H9 (cell line): ENCODE measurements at regions not wholly inside any gene's neighbourhood (a gene's known extent, or its start where the extent isn't known, plus 50 kb on each side); places are given as distances from the start of the nearest gene placed in this dataset.

Experiments
- DNase-seq: peaks from one replicate; pipeline ENCODE4 v3.0.0-alpha.2; 2017
- H2AFZ ChIP-seq: one replicate; pipeline ENCODE4 v1.6.1; 2013; ENCODE audit warnings: mild to moderate bottlenecking, low read length, control low read depth, moderate library complexity
- H2AK5ac ChIP-seq: 2 replicates; pipeline ENCODE4 v1.6.1; 2013; ENCODE audit warnings: low read length, control low read depth, mixed read lengths; ENCODE audit not compliant: insufficient read length
- H2BK120ac ChIP-seq: one replicate; pipeline ENCODE4 v1.6.1; 2013; ENCODE audit warnings: low read depth, mild to moderate bottlenecking, low read length, control low read depth, inconsistent platforms; ENCODE audit not compliant: poor library complexity, severe bottlenecking
- H2BK12ac ChIP-seq: 2 replicates; pipeline ENCODE4 v1.6.1; 2013; ENCODE audit warnings: low read length, control low read depth, mixed read lengths, low read depth; ENCODE audit not compliant: insufficient read length
- H2BK15ac ChIP-seq: 2 replicates; pipeline ENCODE4 v1.6.1; 2013; ENCODE audit warnings: low read depth, low read length, control low read depth
- H2BK20ac ChIP-seq: one replicate; pipeline ENCODE4 v1.6.1; 2013; ENCODE audit warnings: low read depth, mild to moderate bottlenecking, low read length, control low read depth, inconsistent platforms; ENCODE audit not compliant: poor library complexity, severe bottlenecking
- H2BK5ac ChIP-seq: 2 replicates; pipeline ENCODE4 v1.6.1; 2013; ENCODE audit warnings: low read length, control low read depth, mixed read lengths; ENCODE audit not compliant: insufficient read length
- H3K14ac ChIP-seq: 2 replicates; pipeline ENCODE4 v1.6.1; 2013; ENCODE audit warnings: low read length, control low read depth; ENCODE audit not compliant: insufficient read depth
- H3K18ac ChIP-seq: 2 replicates; pipeline ENCODE4 v1.6.1; 2013; ENCODE audit warnings: low read depth, mild to moderate bottlenecking, mixed read lengths, low read length, control low read depth; ENCODE audit not compliant: insufficient read length
- H3K23ac ChIP-seq: 2 replicates; pipeline ENCODE4 v1.6.1; 2013; ENCODE audit warnings: low read length, control low read depth, mixed read lengths, low read depth; ENCODE audit not compliant: insufficient read length
- H3K23me2 ChIP-seq: 2 replicates; pipeline ENCODE4 v1.6.1; 2013; ENCODE audit warnings: low read depth, mild to moderate bottlenecking, mixed read lengths, low read length, control low read depth; ENCODE audit not compliant: insufficient read length, poor library complexity, severe bottlenecking
- H3K27ac ChIP-seq: 2 replicates; pipeline ENCODE4 v1.5.1; 2013; ENCODE audit warnings: low read length, control low read depth, mixed read lengths, low read depth; ENCODE audit not compliant: insufficient read length
- H3K27me3 ChIP-seq: 2 replicates; pipeline ENCODE4 v1.6.1; 2013; ENCODE audit warnings: low read length, control low read depth, inconsistent platforms; ENCODE audit not compliant: insufficient read depth
- H3K4ac ChIP-seq: 2 replicates; pipeline ENCODE4 v1.6.1; 2013; ENCODE audit warnings: low read depth, mild to moderate bottlenecking, control low read depth, inconsistent platforms, low read length, moderate library complexity
- H3K4me1 ChIP-seq: 2 replicates; pipeline ENCODE4 v1.6.1; 2013; ENCODE audit warnings: low read length, control low read depth, inconsistent platforms; ENCODE audit not compliant: insufficient read depth
- H3K4me2 ChIP-seq: 2 replicates; pipeline ENCODE4 v1.6.1; 2013; ENCODE audit warnings: low read length, control low read depth, mixed read lengths; ENCODE audit not compliant: insufficient read length, insufficient read depth
- H3K56ac ChIP-seq: 2 replicates; pipeline ENCODE4 v1.6.1; 2013; ENCODE audit warnings: low read depth, mild to moderate bottlenecking, mixed read lengths, low read length, control low read depth; ENCODE audit not compliant: insufficient read length
- H3K79me1 ChIP-seq: 2 replicates; pipeline ENCODE4 v1.6.1; 2013; ENCODE audit warnings: low read depth, mild to moderate bottlenecking, moderate library complexity, low read length, control low read depth, inconsistent platforms; ENCODE audit not compliant: insufficient read depth, poor library complexity, severe bottlenecking
- H3K79me2 ChIP-seq: 2 replicates; pipeline ENCODE4 v1.6.1; 2013; ENCODE audit warnings: low read length, control low read depth, inconsistent platforms; ENCODE audit not compliant: insufficient read depth
- H3K9ac ChIP-seq: 2 replicates; pipeline ENCODE4 v1.6.1; 2013; ENCODE audit warnings: low read length, control low read depth, mixed read lengths; ENCODE audit not compliant: insufficient read length; ENCODE audit errors: extremely low read depth
- H3K9me3 ChIP-seq: one replicate; pipeline ENCODE4 v1.6.1; 2013; ENCODE audit warnings: low read depth, low read length, inconsistent platforms; ENCODE audit not compliant: control insufficient read depth
- H3T11ph ChIP-seq: one replicate; pipeline ENCODE4 v1.6.1; 2013; ENCODE audit warnings: mild to moderate bottlenecking, low read length, control low read depth, inconsistent platforms
- H4K20me1 ChIP-seq: one replicate; pipeline ENCODE4 v1.6.1; 2013; ENCODE audit not compliant: control insufficient read depth, insufficient read length, insufficient read depth
- H4K5ac ChIP-seq: 2 replicates; pipeline ENCODE4 v1.6.1; 2013; ENCODE audit warnings: low read depth, mild to moderate bottlenecking, mixed read lengths, low read length, control low read depth; ENCODE audit not compliant: insufficient read length
- H4K8ac ChIP-seq: replicated peaks from 2 replicates; pipeline ENCODE4 v1.6.1; 2013; ENCODE audit warnings: low read length, control low read depth, mixed read lengths, low read depth; ENCODE audit not compliant: insufficient read length
- H4K91ac ChIP-seq: 2 replicates; pipeline ENCODE4 v1.6.1; 2013; ENCODE audit warnings: low read depth, mild to moderate bottlenecking, moderate library complexity, mixed read lengths, low read length, control low read depth; ENCODE audit not compliant: insufficient read length
- H3K27ac Mint-ChIP-seq, 3 experiments: 2 replicates in 2 of 3; 3 replicates in 1 of 3; pipeline ENCODE4 v1.8.0; 2020 to 2021; ENCODE audit warnings: mixed read lengths in 3 of 3, mild to moderate bottlenecking in 1 of 3, moderate library complexity in 1 of 3
- H3K27me3 Mint-ChIP-seq: 2 replicates; pipeline ENCODE4 v1.8.0; 2021; ENCODE audit warnings: low read depth, mild to moderate bottlenecking, moderate library complexity, mixed read lengths
- H3K36me3 Mint-ChIP-seq, 3 experiments: 2 replicates in 2 of 3; 3 replicates in 1 of 3; pipeline ENCODE4 v1.8.0; 2020 to 2021; ENCODE audit warnings: low read depth in 3 of 3, mixed read lengths in 3 of 3; ENCODE audit not compliant: insufficient read depth in 1 of 3
- H3K4me1 Mint-ChIP-seq, 2 experiments: 2 replicates each; pipeline ENCODE4 v1.8.0; 2020; ENCODE audit warnings: mixed read lengths in 2 of 2
- H3K4me3 Mint-ChIP-seq, 2 experiments: 2 replicates in 1 of 2; 3 replicates in 1 of 2; pipeline ENCODE4 v1.8.0; 2020 to 2021; ENCODE audit warnings: mild to moderate bottlenecking in 2 of 2, mixed read lengths in 2 of 2, moderate library complexity in 1 of 2
- H3K9me3 Mint-ChIP-seq, 2 experiments: 2 replicates in 1 of 2; 3 replicates in 1 of 2; pipeline ENCODE4 v1.8.0; 2020; ENCODE audit warnings: mild to moderate bottlenecking in 2 of 2, mixed read lengths in 2 of 2, moderate library complexity in 1 of 2
- CTCF ChIP-seq: fragments of 200-600 bp; sonication (generic); conservative IDR thresholded peaks from 3 replicates; pipeline ENCODE4 v1.8.0; 2021; ENCODE audit warnings: antibody characterized with exemption, mild to moderate bottlenecking
- WGBS: extraction: QIAGEN DNeasy Blood & Tissue Kit; methylation state at CpG from one replicate; pipeline ENCODE4 v1.1.7; 2013; ENCODE audit warnings: missing lambda C conversion rate, low lambda C conversion rate, mixed read lengths; ENCODE audit not compliant: insufficient read length; ENCODE audit errors: extremely low coverage; 5-methylcytosine and 5-hydroxymethylcytosine counted together

GRCh38 chr5:54638106-54638505 lies 120.5 kb downstream of the SNX18 start:
- Histone ChIP-seq H2AK5ac (no peak overlapping the region), H4K91ac (no peak overlapping the region), H2BK120ac (no peak overlapping the region), H3K4me1 (peaks cover 6% of the 10 kb centered on the region; the same call in 1 of the 2 replicates), H3K23me2 (no peaks in the 10 kb centered on the region), H3K79me2 (no peaks in the 10 kb centered on the region), H3K79me1 (no peaks in the 10 kb centered on the region), H3K14ac (no peak overlapping the region), H4K20me1 (no peaks in the 10 kb centered on the region), H3K4me2 (no peak overlapping the region), H3K4ac (no peak overlapping the region), H3K18ac (no peak overlapping the region), H2BK5ac (no peak overlapping the region), H2BK12ac (no peak overlapping the region), H4K8ac (no peak overlapping the region), H4K5ac (no peak overlapping the region), H2AFZ (no peak overlapping the region), H2BK20ac (no peak overlapping the region), H3K9me3 (no peaks in the 10 kb centered on the region), H3T11ph (no peak overlapping the region), H3K9ac (no peak overlapping the region), H3K23ac (no peak overlapping the region), H3K27ac (no peak overlapping the region), H3K27me3 (no peaks in the 10 kb centered on the region), H3K56ac (no peak overlapping the region), H2BK15ac (no peak overlapping the region)
- Mint-ChIP-seq H3K4me3 (no peak overlapping the region), H3K9me3 (no peaks in the 10 kb centered on the region), H3K27ac (no peak overlapping the region), H3K4me1 (peaks cover 11 to 22% of the 10 kb centered on the region in 2 experiments), H3K36me3 (no peaks in the 10 kb centered on the region; a peak in 1 of 7 replicates), H3K27me3 (no peaks in the 10 kb centered on the region)
- TF ChIP-seq CTCF: no peak
- DNase-seq: no peak
- no CpG with 5 or more reads among the region's 2 CpGs for WGBS
